Ishikawa (cell line): ENCODE measurements at regions not wholly inside any gene's neighbourhood (a gene's known extent, or its start where the extent isn't known, plus 50 kb on each side); places are given as distances from the start of the nearest gene placed in this dataset.

ENCODE experiments used
- CEBPB ChIP-seq: IDR thresholded peaks from 2 replicates; pipeline ENCODE4 v1.6.1; 2012
- FOXM1 ChIP-seq: IDR thresholded peaks from 2 replicates; pipeline ENCODE4 v1.6.1; 2012; ENCODE audit warnings: low read depth, borderline replicate concordance
- NFIC ChIP-seq: IDR thresholded peaks from 2 replicates; pipeline ENCODE4 v1.6.1; 2012
- ZBTB7A ChIP-seq: IDR thresholded peaks from 2 replicates; pipeline ENCODE4 v1.6.1; 2012; ENCODE audit warnings: low read depth
- TF ChIP-seq, protein P1 (sequence below): IDR thresholded peaks from 2 replicates; pipeline ENCODE4 v1.6.1; 2012

DNA sequence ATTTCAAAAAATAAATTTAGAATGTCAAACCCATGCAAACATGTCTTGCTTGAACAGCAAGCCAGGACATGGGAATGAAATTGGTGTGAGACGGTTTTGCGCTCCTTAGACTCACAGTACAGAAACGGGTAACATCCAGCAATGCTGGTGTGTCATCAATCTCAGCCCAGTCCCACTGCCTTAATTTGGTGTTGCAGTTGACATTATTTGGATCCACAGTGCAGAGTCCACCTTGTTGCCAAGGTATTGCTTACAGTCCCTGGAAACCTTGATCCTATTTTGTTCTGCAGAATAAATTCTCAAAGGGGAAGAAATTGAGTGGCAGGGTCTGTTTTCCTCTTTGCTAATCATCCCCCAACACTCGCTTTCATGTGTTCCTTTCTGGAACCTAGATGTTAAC is 311.6 kb upstream of the MON1B start:
- TF ChIP-seq, protein P1, sequence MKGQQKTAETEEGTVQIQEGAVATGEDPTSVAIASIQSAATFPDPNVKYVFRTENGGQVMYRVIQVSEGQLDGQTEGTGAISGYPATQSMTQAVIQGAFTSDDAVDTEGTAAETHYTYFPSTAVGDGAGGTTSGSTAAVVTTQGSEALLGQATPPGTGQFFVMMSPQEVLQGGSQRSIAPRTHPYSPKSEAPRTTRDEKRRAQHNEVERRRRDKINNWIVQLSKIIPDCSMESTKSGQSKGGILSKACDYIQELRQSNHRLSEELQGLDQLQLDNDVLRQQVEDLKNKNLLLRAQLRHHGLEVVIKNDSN = no peak
- TF ChIP-seq NFIC (no peak), ZBTB7A (no peak), CEBPB (no peak), FOXM1 (no peak)
